ENCODE measurements at regions not wholly inside any gene's neighbourhood (a gene's known extent, or its start where the extent isn't known, plus 50 kb on each side); places are given as distances from the start of the nearest gene placed in this dataset.

- no peak for FAIRE-seq
- no peak for DNase-seq
- no peaks in the 10 kb centered on the region for H3K27me3 ChIP-seq
- intact Hi-C loops (cut with DNase I) = no loop called here
- H3K4me3 ChIP-seq = no peak overlapping the region
- no peak for TF ChIP-seq CTCF (IDR thresholded peaks at IDR 0.05)
- 60 to 68% methylated on average over 3 of the region's 3 CpGs for WGBS, 2 donors
- ATAC-seq = no peak
- H3K4me1 ChIP-seq = no peaks in the 10 kb centered on the region
- H3K27ac ChIP-seq = no peak overlapping the region
- H3K36me3 ChIP-seq = no peaks in the 10 kb centered on the region
- peaks cover 0 to 3% (median 0%) of the 10 kb centered on the region in 4 donors for H3K9me3 ChIP-seq
Measured at GRCh38 chr2:142545036-142545435, 332.4 kb upstream of the KYNU start.

GRCh38 chr2:142544173-142544572 is 333.3 kb upstream of the KYNU start:
- DNase-seq = no peak
- 59 to 68% methylated on average over 4 of the region's 4 CpGs for WGBS, 2 donors
- FAIRE-seq = no peak

GRCh38 chr2:142542431-142542910 is 335.0 kb upstream of the KYNU start:
- Histone ChIP-seq H3K27me3 (no peaks in the 10 kb centered on the region), H3K36me3 (no peaks in the 10 kb centered on the region), H3K9me3 (no peaks in the 10 kb centered on the region), H3K4me1 (no peaks in the 10 kb centered on the region), H3K27ac (no peak overlapping the region), H3K4me3 (no peak overlapping the region)
- intact Hi-C loops (cut with DNase I) = no loop called here
- no peak for TF ChIP-seq CTCF (IDR thresholded peaks at IDR 0.05)
- no peak for FAIRE-seq
- no peak for ATAC-seq
- DNase-seq = no peak
- WGBS, 2 donors = 46 to 56% methylated on average over 1 of the region's 1 CpG

More at GRCh38 chr2:142544173-142544572, 333.3 kb upstream of the KYNU start:
- Histone ChIP-seq H3K27ac (no peak overlapping the region), H3K36me3 (no peaks in the 10 kb centered on the region), H3K27me3 (no peaks in the 10 kb centered on the region), H3K4me3 (no peak overlapping the region), H3K9me3 (no peaks in the 10 kb centered on the region), H3K4me1 (no peaks in the 10 kb centered on the region)
- no peak for ATAC-seq
- intact Hi-C loops (cut with DNase I) = no loop called here
- no peak for TF ChIP-seq CTCF (IDR thresholded peaks at IDR 0.05)

- no peak for FAIRE-seq
- intact Hi-C loops (cut with DNase I) = no loop called here
- no peaks in the 10 kb centered on the region for H3K36me3 ChIP-seq
- no peak overlapping the region for H3K27ac ChIP-seq
- no peak for DNase-seq
- H3K4me3 ChIP-seq = no peak overlapping the region
- no peak for ATAC-seq
- TF ChIP-seq CTCF (IDR thresholded peaks at IDR 0.05) = no peak
- 79 to 84% methylated on average over 6 of the region's 6 CpGs for WGBS, 2 donors
- no peaks in the 10 kb centered on the region for H3K27me3 ChIP-seq
- no peaks in the 10 kb centered on the region for H3K9me3 ChIP-seq
- no peaks in the 10 kb centered on the region for H3K4me1 ChIP-seq
Measured at GRCh38 chr2:142536966-142537365, 340.5 kb upstream of the KYNU start.

GRCh38 chr2:142536492-142536891 is 341.0 kb upstream of the KYNU start:
- Histone ChIP-seq H3K9me3 (no peaks in the 10 kb centered on the region), H3K4me3 (no peak overlapping the region), H3K27me3 (no peaks in the 10 kb centered on the region), H3K27ac (no peak overlapping the region), H3K4me1 (no peaks in the 10 kb centered on the region), H3K36me3 (no peaks in the 10 kb centered on the region)
- no peak for TF ChIP-seq CTCF (IDR thresholded peaks at IDR 0.05)
- ATAC-seq (no peak), FAIRE-seq (no peak), DNase-seq (no peak)
- WGBS, 2 donors = 31 to 37% methylated on average over 6 of the region's 6 CpGs
- intact Hi-C loops (cut with DNase I) = no loop called here
